ENCODE measurements at regions not wholly inside any gene's neighbourhood (a gene's known extent, or its start where the extent isn't known, plus 50 kb on each side); places are given as distances from the start of the nearest gene placed in this dataset.

DNA sequence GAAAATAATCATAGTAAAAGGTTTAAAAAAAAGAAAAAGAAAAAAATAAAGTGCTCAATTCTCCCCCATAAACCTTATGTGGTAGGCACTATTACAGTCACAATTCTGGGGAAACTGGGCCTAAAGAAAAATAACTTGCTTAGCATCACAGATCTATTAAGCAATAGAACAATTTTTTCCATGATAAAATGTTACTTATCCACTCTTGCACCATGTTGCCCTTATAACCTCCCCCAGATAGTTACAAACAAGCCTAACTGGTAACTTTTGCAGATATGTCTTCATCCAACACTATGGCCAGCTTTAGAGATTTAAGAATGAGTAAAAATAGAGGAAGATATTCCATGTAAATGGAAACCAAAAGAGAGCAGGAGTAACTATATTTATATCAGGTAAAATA lies 164.8 kb downstream of the DUSP6 start:
- H3K36me3 ChIP-seq (ENCODE audit: low read depth, low read length), result peaks cover 10% of the 10 kb centered on the region; the same call in 1 of the 2 replicates
- TF ChIP-seq EZH2phosphoT487 (IDR thresholded peaks at IDR 0.05; ENCODE audit: borderline replicate concordance, low read length), result no peak
- TF ChIP-seq, protein P1, sequence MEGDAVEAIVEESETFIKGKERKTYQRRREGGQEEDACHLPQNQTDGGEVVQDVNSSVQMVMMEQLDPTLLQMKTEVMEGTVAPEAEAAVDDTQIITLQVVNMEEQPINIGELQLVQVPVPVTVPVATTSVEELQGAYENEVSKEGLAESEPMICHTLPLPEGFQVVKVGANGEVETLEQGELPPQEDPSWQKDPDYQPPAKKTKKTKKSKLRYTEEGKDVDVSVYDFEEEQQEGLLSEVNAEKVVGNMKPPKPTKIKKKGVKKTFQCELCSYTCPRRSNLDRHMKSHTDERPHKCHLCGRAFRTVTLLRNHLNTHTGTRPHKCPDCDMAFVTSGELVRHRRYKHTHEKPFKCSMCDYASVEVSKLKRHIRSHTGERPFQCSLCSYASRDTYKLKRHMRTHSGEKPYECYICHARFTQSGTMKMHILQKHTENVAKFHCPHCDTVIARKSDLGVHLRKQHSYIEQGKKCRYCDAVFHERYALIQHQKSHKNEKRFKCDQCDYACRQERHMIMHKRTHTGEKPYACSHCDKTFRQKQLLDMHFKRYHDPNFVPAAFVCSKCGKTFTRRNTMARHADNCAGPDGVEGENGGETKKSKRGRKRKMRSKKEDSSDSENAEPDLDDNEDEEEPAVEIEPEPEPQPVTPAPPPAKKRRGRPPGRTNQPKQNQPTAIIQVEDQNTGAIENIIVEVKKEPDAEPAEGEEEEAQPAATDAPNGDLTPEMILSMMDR (conservative IDR thresholded peaks at IDR 0.05; ENCODE audit: low read depth, low read length), result no peak
- TF ChIP-seq EZH2 (IDR thresholded peaks at IDR 0.05; ENCODE audit: low read length, unreplicated experiment), result no peak

DNA sequence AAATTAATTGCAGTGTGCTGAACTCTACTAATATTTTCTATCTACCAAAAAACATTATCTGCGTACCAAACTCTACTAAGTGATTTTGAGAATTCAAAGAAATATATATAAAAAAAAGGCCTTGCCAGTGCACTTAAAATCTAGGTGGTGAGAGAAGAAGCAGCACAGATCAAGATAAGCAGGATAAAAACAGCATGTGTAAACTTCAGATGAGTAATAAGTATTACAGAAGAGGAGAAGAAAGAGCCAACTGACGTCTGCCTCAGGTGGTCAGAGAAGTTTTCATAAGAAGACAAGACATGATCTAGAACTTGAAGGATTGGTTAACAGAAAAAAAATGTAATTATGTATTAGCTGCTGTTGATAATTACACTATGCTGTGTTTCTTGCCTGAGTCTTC lies 166.4 kb downstream of the DUSP6 start:
- Histone ChIP-seq H3K27me3 (ENCODE audit: low read length) (no peaks in the 10 kb centered on the region), H3K4me2 (ENCODE audit: low read length) (no peak overlapping the region), H2AFZ (ENCODE audit: low read length) (no peak overlapping the region), H3K4me3 (ENCODE audit: low read length) (no peak overlapping the region), H3F3A (ENCODE audit: low read length, unreplicated experiment) (no peaks in the 10 kb centered on the region), H4K20me1 (ENCODE audit: low read length) (no peaks in the 10 kb centered on the region), H3K9ac (ENCODE audit: low read length) (no peak overlapping the region), H3K27ac (ENCODE audit: low read length) (no peak overlapping the region), H3K4me1 (ENCODE audit: insufficient read depth, low read length) (peaks cover 25% of the 10 kb centered on the region), H3K36me3 (ENCODE audit: low read depth, low read length) (peaks cover 10% of the 10 kb centered on the region; the same call in 1 of the 2 replicates), H3K9me2 (replicated peaks; ENCODE audit: low read length) (no peaks in the 10 kb centered on the region; the same call in 1 of the 2 replicates), H3K9me3 (ENCODE audit: low read length) (peaks cover 21% of the 10 kb centered on the region), H3K79me2 (ENCODE audit: low read length) (no peaks in the 10 kb centered on the region)
- POLR2A ChIA-PET (ENCODE audit: unreplicated experiment), result no interaction called here
- DNase-seq (peak; percentile 50), ATAC-seq (no peak)
- CTCF ChIA-PET, result no interaction called here
- TF ChIP-seq EZH2 (IDR thresholded peaks at IDR 0.05; ENCODE audit: low read length, unreplicated experiment) (no peak), EZH2phosphoT487 (IDR thresholded peaks at IDR 0.05; ENCODE audit: borderline replicate concordance, low read length) (no peak)
- TF ChIP-seq, protein P1 (conservative IDR thresholded peaks at IDR 0.05; ENCODE audit: low read depth, low read length), result no peak
- intact Hi-C loops (cut with micrococcal nuclease), result no loop called here
- BruUV-seq (replicated peaks), result no TSS peak

More for the DNA sequence above, 164.8 kb downstream of the DUSP6 start:
- Histone ChIP-seq H2AFZ (ENCODE audit: low read length) (no peak overlapping the region), H3K4me2 (ENCODE audit: low read length) (no peak overlapping the region), H3K9ac (ENCODE audit: low read length) (no peak overlapping the region), H3K4me1 (ENCODE audit: insufficient read depth, low read length) (peaks cover 23% of the 10 kb centered on the region), H3K27ac (ENCODE audit: low read length) (no peak overlapping the region), H3F3A (ENCODE audit: low read length, unreplicated experiment) (no peaks in the 10 kb centered on the region), H3K27me3 (ENCODE audit: low read length) (no peaks in the 10 kb centered on the region), H3K9me3 (ENCODE audit: low read length) (peaks cover 21% of the 10 kb centered on the region), H4K20me1 (ENCODE audit: low read length) (no peaks in the 10 kb centered on the region), H3K9me2 (replicated peaks; ENCODE audit: low read length) (no peaks in the 10 kb centered on the region; the same call in 1 of the 2 replicates), H3K79me2 (ENCODE audit: low read length) (no peaks in the 10 kb centered on the region), H3K4me3 (ENCODE audit: low read length) (no peak overlapping the region)
- intact Hi-C loops (cut with micrococcal nuclease), result no loop called here
- ATAC-seq, result no peak
- no peak for DNase-seq
- BruUV-seq (replicated peaks), result no TSS peak
- CTCF ChIA-PET, result no interaction called here
- POLR2A ChIA-PET (ENCODE audit: unreplicated experiment), result no interaction called here

DNA sequence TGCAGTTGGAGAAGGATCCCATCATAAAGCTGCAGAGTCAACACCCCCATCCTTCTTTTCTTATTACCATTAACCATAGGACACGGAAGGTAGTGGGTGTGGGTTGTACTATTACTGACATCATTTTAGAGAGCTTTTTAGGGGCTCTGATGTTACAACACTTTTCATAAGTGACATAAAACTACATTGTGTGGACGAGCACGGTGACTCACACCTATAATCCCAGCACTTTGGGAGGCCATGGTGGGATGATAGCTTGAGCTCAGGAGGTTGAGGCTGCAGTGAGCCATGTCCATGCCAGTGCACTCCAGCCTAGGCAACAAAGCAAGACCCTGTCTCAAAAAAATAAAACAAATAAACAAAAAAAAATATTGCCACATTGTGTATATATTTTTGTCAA lies 167.1 kb downstream of the DUSP6 start:
- Histone ChIP-seq H3K79me2 (ENCODE audit: low read length) (no peaks in the 10 kb centered on the region), H3K27ac (ENCODE audit: low read length) (no peak overlapping the region), H4K20me1 (ENCODE audit: low read length) (no peaks in the 10 kb centered on the region), H3K9me2 (replicated peaks; ENCODE audit: low read length) (no peaks in the 10 kb centered on the region; the same call in 1 of the 2 replicates), H3K9ac (ENCODE audit: low read length) (no peak overlapping the region), H3K27me3 (ENCODE audit: low read length) (no peaks in the 10 kb centered on the region), H3K4me1 (ENCODE audit: insufficient read depth, low read length) (peaks cover 32% of the 10 kb centered on the region), H3K36me3 (ENCODE audit: low read depth, low read length) (peaks cover 5% of the 10 kb centered on the region; the same call in 1 of the 2 replicates), H3F3A (ENCODE audit: low read length, unreplicated experiment) (no peaks in the 10 kb centered on the region), H3K4me2 (ENCODE audit: low read length) (no peak overlapping the region), H2AFZ (ENCODE audit: low read length) (no peak overlapping the region), H3K9me3 (ENCODE audit: low read length) (peaks cover 17% of the 10 kb centered on the region), H3K4me3 (ENCODE audit: low read length) (no peak overlapping the region)
- POLR2A ChIA-PET (ENCODE audit: unreplicated experiment), result no interaction called here
- BruUV-seq (replicated peaks), result no TSS peak
- CTCF ChIA-PET, result no interaction called here
- no peak for TF ChIP-seq EZH2 (IDR thresholded peaks at IDR 0.05; ENCODE audit: low read length, unreplicated experiment)
- TF ChIP-seq, protein P1 (conservative IDR thresholded peaks at IDR 0.05; ENCODE audit: low read depth, low read length), result no peak
- no peak for TF ChIP-seq EZH2phosphoT487 (IDR thresholded peaks at IDR 0.05; ENCODE audit: borderline replicate concordance, low read length)
- no peak for ATAC-seq
- DNase-seq, result no peak
- intact Hi-C loops (cut with micrococcal nuclease), result no loop called here
